SJCRH30 (cell line): ENCODE measurements at regions not wholly inside any gene's neighbourhood (a gene's known extent, or its start where the extent isn't known, plus 50 kb on each side); places are given as distances from the start of the nearest gene placed in this dataset.

Experiments used
- DNase-seq, 2 experiments: peaks; one replicate each; pipeline ENCODE4 v3.0.0-alpha.2; 2015 to 2020
- H3K27ac ChIP-seq: fragments of 250-450 bp; sonication (Bioruptor Pico); 2 replicates; pipeline ENCODE4 v1.5.1; 2020; ENCODE audit warnings: mild to moderate bottlenecking, moderate library complexity
- H3K27me3 ChIP-seq: fragments of 250-450 bp; sonication (Bioruptor Pico); 2 replicates; pipeline ENCODE4 v1.5.1; 2020; ENCODE audit warnings: mild to moderate bottlenecking, moderate library complexity
- H3K36me3 ChIP-seq: fragments of 250-450 bp; sonication (Bioruptor Pico); 2 replicates; pipeline ENCODE4 v1.5.1; 2020; ENCODE audit warnings: mild to moderate bottlenecking, moderate library complexity
- H3K4me1 ChIP-seq: fragments of 250-450 bp; sonication (Bioruptor Pico); 2 replicates; pipeline ENCODE4 v1.5.1; 2020; ENCODE audit warnings: mild to moderate bottlenecking, moderate library complexity
- H3K4me3 ChIP-seq: fragments of 250-450 bp; sonication (Bioruptor Pico); 2 replicates; pipeline ENCODE4 v1.5.1; 2020; ENCODE audit warnings: mild to moderate bottlenecking, moderate library complexity
- H3K9me3 ChIP-seq: fragments of 250-450 bp; sonication (Bioruptor Pico); replicated peaks from 2 replicates; pipeline ENCODE4 v1.5.1; 2020; ENCODE audit warnings: mild to moderate bottlenecking, moderate library complexity

DNA sequence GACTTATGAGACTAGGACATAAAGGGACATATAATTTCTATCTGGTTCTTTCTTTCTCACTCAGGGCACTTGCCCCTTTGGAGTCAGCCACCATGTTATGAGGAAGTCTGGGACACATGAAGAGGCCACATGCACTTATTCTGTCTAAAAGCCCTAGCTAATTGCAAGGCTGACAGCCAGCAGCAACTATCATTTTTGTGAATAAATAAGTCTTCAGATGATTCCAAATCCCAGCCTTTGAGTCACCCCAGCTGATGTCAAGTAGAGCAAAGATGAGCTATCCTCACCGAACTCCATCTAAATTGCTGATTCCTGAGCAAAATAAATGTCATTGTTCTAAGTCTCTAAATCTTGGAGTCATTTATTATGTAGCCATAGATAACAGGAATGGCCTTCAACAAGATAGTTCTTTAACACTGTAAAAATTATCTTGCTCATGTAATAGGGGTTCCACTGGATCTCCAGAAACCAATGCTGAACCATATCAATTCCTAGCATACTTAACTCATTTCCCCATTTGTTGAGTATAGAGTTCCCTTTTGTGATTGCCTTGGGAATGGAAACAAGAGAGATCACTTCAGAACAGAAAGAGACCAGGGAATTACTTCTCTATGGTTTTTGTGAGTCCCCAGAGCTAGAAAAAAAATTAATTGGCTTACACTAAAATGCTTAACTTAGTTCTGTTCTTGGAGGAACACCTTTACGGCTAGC, 50.6 kb upstream of the FN1 start:
- H3K4me1 ChIP-seq = no peaks in the 10 kb centered on the region
- H3K27me3 ChIP-seq = no peaks in the 10 kb centered on the region
- no peak overlapping the region for H3K4me3 ChIP-seq
- no peak for DNase-seq
- no peaks in the 10 kb centered on the region for H3K36me3 ChIP-seq
- H3K9me3 ChIP-seq = no peaks in the 10 kb centered on the region
- H3K27ac ChIP-seq = no peak overlapping the region
